ENCODE measurements at regions not wholly inside any gene's neighbourhood (a gene's known extent, or its start where the extent isn't known, plus 50 kb on each side); places are given as distances from the start of the nearest gene placed in this dataset.
"Not testable (repeated sequence)": the region's sequence is repeated elsewhere in the genome, so short reads cannot be mapped to it uniquely, and the experiment has no call there.

DNA sequence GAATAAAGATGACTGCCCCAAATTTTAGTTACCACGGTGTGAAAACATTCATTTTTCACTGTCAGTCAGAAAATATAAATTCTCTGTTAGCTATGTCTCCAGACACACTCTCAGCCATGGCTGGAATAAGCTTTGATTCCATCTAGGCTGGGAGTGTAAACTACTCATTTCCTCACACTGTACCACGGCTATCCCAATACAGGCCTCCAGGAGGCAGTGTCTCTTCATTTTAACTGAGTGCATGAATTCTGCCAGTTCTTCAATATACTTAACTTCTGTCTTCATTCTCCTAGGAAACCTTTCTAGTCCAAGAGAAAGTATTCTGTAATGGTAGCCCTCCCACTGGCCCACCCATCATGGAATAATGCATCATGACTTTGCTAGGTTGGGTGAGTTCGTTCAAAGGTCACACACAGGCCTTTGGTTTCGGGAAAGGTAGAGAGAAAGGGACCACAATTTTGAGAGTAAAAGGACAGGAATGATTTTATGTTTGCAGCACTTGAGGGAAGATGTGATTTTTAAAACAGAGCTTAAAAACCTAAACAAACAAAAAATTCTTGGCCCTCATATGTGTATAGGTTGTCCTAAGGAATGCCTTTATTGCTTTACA, 381.1 kb downstream of the SEC23A start:
- DNase-seq (ENCODE audit: low spot score) (peak; percentile 6), FAIRE-seq (no peak)

DNA sequence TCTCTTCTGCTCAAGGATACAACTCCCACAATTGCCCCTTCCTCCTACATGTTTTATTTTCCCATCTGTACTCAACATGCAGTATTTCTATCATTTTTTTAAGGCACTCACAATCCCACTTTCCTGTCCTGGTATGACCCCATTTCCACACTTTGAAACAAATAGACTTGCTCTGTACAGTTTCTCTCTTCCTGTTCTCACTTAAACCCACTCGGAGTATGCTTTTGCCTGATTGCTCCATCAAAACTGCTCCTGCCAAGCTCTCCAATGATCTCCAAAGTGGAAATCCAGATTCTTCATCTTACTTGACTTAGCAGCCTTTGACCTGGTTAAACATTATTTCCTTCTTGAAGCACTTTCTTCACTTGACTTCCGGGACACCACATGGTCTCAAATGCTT, 384.5 kb downstream of the SEC23A start:
- FAIRE-seq (no peak), DNase-seq (ENCODE audit: low spot score) (no peak)

DNA sequence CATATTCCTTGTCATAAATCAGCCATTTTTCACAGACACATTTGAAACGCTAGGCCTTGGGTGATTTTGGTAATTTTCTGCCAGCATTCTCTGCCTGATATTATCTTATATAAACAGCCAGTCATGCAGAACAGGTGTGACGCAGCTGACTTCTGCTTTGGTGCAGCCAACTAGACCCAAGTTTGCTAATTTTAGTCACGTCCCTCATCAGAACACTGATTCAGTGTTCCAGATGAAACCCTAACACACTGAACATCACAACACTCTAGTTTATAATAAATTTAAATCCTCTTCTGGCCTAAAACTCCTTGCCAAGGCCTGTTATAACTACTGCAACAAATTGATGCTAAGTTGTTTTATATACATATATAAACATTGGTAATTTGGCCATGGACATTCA, 386.1 kb downstream of the SEC23A start:
- FAIRE-seq = no peak
- DNase-seq (ENCODE audit: low spot score) = no peak

- no peak for DNase-seq (ENCODE audit: low spot score)
These were observed 392.2 kb downstream of the SEC23A start for GRCh38 chr14:38710881-38711280.

DNA sequence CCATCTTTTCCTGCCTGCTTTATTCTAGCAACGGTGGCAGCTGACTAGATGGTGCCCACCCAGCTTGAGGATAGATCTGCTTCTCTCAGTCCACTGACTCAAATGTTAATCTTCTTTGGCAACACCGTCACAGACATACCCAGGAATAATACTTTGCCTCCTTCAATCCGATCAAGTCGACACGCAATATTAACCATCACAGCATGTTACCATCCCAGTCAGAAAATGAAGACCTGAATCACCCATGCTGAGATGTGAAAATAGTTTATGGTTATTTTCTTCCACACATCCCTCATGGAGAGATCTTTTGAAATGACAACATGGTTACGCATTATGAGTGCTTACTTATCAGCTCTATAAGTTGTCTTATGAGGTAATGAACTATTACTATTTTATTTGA, 392.8 kb downstream of the SEC23A start:
- no peak for DNase-seq (ENCODE audit: low spot score)
- no peak for FAIRE-seq

More at GRCh38 chr14:38710881-38711280, 392.2 kb downstream of the SEC23A start:
- no peak for FAIRE-seq

GRCh38 chr14:38705220-38705619, 397.8 kb downstream of the SEC23A start:
- DNase-seq (ENCODE audit: low spot score) (no peak), FAIRE-seq (no peak)

DNA sequence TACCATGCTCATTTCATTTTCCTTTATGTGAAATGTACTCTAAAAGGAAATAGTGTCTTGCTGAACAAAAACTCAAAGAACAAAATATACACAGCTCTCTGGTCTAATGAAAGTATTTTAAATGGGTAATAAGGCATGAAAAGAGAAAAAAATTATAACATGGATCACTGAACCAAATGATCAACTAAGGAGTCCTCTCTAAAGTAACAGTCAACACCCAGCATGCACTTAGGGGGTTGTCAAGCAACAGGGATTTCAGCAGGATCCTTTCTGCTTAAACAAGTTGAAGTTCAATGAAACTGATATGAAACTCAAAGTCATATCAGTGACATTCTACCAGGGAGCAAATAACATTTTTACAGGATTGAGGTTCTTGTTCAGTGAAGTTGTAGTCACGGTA, 398.8 kb downstream of the SEC23A start:
- FAIRE-seq (no peak), DNase-seq (ENCODE audit: low spot score) (no peak)

- FAIRE-seq (no peak), DNase-seq (ENCODE audit: low spot score) (no peak)
These were observed 406.1 kb downstream of the SEC23A start for GRCh38 chr14:38696925-38697324.

GRCh38 chr14:38693423-38693822, 409.6 kb downstream of the SEC23A start:
- FAIRE-seq (no peak), DNase-seq (ENCODE audit: low spot score) (no peak)

GRCh38 chr14:38669027-38669426, 413.1 kb upstream of the CLEC14A start:
- no peak for FAIRE-seq

GRCh38 chr14:38663382-38663781, 407.5 kb upstream of the CLEC14A start:
- FAIRE-seq (no peak), DNase-seq (ENCODE audit: low spot score) (no peak)

More at GRCh38 chr14:38669027-38669426, 413.1 kb upstream of the CLEC14A start:
- no peak for DNase-seq (ENCODE audit: low spot score)

DNA sequence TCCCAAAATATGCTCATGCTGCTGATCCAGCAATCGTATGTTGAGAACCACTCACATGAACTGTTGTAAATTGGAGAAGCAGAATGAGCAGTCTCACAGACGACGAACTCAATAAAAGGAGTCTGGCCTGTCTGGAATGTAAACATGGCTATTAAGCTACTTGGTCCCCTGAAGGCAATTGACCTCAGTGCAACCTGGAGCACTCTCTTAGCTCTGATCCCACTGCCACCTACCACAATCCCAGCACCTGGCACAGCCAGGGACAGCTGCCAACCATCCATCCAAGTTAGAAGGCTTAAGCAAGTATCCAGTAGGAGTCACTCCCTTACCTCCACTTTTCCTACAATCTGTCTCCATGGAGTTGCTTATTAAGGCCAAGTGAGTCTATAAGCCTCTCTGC, 406.9 kb upstream of the CLEC14A start:
- no peak for FAIRE-seq
- no peak for DNase-seq (ENCODE audit: low spot score)

- FAIRE-seq (no peak), DNase-seq (ENCODE audit: low spot score) (no peak)
These were observed 390.5 kb upstream of the CLEC14A start for GRCh38 chr14:38646391-38646790.

GRCh38 chr14:38634913-38635312, 379.0 kb upstream of the CLEC14A start:
- not testable (repeated sequence) for DNase-seq (ENCODE audit: low spot score)

GRCh38 chr14:38629412-38629811, 373.5 kb upstream of the CLEC14A start:
- no peak for FAIRE-seq

More at GRCh38 chr14:38634913-38635312, 379.0 kb upstream of the CLEC14A start:
- not testable (repeated sequence) for FAIRE-seq

GRCh38 chr14:38627163-38627562, 371.3 kb upstream of the CLEC14A start:
- FAIRE-seq (no peak), DNase-seq (ENCODE audit: low spot score) (no peak)

More at GRCh38 chr14:38629412-38629811, 373.5 kb upstream of the CLEC14A start:
- DNase-seq (ENCODE audit: low spot score) = no peak

- FAIRE-seq = no peak
These were observed 367.8 kb upstream of the CLEC14A start for GRCh38 chr14:38623661-38624060.

DNA sequence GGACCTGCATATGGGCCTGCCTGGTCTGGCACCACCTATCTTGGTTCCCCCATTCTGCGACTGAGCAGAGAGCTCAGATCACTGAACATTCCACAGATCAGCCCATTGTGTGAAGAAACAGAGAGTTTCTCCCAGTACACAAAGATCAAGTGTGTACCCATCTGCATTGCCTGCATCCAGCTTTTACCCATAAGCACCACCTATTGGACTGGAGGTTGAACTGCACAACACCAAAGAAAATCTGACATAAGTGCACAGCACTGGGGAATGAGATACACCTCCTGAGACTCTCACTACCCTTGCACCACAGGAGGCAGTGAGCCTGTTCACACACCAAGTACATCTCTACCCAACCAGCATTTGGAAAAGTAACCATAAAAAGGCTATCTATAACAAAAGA, 362.6 kb upstream of the CLEC14A start:
- DNase-seq (ENCODE audit: low spot score) = no peak
- no peak for FAIRE-seq

More at GRCh38 chr14:38623661-38624060, 367.8 kb upstream of the CLEC14A start:
- no peak for DNase-seq (ENCODE audit: low spot score)

GRCh38 chr14:38616959-38617358, 361.1 kb upstream of the CLEC14A start:
- FAIRE-seq = no peak
- no peak for DNase-seq (ENCODE audit: low spot score)

DNA sequence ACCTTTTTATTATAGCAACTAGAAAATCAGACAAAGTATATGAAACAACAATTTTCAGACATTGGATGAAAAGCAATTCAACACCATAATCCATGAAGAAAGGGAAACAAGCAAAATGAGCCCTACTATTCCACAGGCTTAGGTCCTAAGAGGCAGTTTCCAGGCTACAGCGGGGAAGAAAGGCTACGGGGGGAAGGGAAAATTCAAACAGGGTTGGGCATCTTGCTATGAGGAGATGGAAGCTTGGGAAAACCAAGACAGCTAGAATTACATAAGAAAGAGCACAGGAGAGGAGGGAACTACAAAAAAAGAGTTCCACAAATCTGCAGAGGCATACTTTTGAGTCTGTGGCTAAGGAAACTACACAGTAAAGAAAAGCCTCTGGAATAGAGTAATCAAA, 356.0 kb upstream of the CLEC14A start:
- FAIRE-seq (no peak), DNase-seq (ENCODE audit: low spot score) (no peak)

DNA sequence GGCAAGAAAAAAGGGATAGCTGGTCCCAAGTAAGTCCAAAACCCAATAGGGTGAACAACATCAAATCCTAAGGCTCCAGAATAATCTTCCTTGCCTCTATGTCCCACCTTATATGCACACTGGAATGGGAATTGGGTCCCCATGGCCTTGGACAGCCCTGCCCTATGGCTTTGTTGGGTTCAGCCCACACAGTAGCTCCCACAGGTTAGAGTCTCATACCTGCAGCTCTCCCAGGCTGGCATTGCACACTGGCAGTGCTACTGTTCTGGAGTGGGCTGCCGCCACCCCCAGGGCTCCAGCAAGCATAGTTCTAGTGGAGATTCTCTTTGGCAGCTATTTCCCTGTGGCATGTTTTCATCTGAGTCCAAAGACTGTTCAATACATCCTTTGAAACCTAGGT, 352.4 kb upstream of the CLEC14A start:
- DNase-seq (ENCODE audit: low spot score) (no peak), FAIRE-seq (no peak)

- FAIRE-seq (no peak), DNase-seq (ENCODE audit: low spot score) (no peak)
These were observed 349.6 kb upstream of the CLEC14A start for GRCh38 chr14:38605193-38606114.
